GM19023 (cell line): ENCODE measurements at regions not wholly inside any gene's neighbourhood (a gene's known extent, or its start where the extent isn't known, plus 50 kb on each side); places are given as distances from the start of the nearest gene placed in this dataset.

Experiments used
- ATAC-seq: cut with Tn5 transposase; IDR thresholded peaks from one replicate; pipeline ENCODE4 v1.9.1; 2021; ENCODE audit warnings: mild to moderate bottlenecking, moderate library complexity; ENCODE audit not compliant: unreplicated experiment

DNA sequence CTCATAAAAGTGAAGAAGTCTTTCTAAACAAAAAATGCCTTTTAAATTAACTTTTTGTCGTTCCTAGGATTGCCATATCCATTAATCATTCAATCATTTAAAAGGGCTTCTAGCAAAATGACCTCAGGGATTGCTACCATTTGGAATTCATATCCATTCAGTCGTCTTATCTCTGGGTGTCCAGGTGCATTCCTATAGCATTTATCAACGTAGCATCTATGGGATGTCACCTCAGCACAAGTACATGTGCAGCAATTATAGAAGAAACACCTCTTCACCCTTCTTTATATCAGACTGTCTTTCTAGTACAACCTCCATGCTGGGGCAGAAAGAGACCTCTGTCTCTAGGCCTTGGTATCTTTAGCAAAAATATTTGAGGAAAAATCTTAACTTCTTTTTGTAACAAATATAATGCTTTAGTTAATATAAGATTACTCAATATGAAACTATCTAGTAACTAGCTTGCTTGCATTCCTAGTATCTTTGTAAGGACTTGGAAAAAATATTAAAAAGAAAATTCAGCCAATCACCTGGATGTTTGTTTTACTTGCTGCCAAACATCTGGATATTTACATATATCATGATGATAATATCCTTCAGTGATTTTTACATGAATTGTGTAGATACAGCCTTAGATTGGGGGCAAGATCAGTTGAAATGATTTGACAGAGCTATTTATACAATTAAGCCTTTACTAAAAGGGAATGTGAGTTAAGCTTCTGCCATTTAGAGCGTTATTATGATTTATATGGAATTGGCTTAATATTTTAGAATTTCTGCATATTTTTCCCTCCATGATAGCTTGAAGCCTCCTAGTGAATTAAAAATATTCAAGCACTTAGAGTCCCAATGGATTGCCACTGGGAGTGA lies 356.8 kb downstream of the HDGFL1 start:
- ATAC-seq, result no peak

DNA sequence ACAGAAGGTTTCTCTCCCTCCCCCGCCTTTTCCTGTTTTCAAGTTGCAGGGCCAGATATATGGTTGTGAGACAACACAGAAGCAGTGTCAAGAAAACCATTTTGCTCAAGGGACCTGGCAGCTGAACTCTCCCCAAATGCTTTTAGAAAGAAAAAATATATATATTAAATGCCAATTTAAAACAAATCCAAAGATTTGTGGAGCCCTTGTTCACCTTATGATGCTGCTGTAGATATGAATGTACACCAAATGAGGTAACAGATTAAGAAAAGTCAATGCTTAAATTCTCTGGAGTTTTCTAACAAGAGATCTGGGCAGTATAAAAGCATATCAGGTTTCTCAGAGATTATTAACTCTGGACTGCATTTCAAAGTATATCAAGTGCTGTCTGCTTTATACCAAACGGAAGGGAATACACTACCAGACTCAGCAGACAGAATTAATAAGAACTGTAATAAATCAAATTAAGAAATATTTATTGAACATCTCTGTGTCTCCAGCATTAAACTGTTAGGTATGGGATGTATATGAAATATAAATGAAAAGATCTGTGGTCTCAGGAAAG lies 357.5 kb downstream of the HDGFL1 start:
- no peak for ATAC-seq

- no peak for ATAC-seq
Measured at GRCh38 chr6:22928775-22929174, 359.4 kb downstream of the HDGFL1 start.

- ATAC-seq, result no peak
Measured at GRCh38 chr6:22929311-22929985, 360.1 kb downstream of the HDGFL1 start.

- ATAC-seq, result no peak
Measured at GRCh38 chr6:22940581-22941290, 371.4 kb downstream of the HDGFL1 start.

GRCh38 chr6:22942403-22942802 lies 373.0 kb downstream of the HDGFL1 start:
- no peak for ATAC-seq

DNA sequence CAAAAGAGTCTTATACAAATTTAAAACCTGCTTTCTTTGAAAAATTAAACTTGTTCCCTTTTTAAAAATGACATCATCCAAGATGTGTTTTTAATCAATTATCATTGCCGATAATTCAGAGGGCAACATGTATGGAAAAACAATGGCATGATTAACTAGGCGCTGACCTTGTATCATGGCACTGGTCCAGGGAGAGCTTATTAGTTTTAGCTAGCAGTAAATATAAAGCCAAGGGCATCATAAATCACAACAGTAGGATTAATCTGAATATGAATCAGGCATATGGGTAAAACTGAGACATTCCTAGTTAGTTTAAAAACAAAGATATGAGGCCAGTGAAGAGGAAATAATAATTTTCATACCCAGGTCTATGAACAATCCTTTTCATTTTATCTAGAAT lies 374.0 kb downstream of the HDGFL1 start:
- no peak for ATAC-seq

DNA sequence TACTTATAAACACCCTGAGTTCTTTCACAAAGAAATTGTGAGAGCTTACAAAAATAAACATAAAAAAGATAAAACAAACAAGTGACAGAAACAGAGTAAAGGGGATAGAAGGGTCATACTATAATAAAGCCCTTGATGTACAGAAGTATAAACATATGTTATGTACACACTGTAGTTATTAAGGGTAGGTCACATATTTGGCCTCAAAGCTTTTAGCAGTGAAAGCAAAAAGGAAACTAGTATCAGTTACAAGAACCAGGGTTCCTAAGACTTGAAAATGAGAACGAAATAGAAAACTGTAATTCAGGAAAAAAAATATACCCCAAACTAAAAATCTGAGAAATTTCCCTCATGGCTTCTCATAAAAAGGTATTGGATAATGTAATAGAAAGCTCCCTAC lies 380.6 kb downstream of the HDGFL1 start:
- ATAC-seq, result no peak

- ATAC-seq, result no peak
Measured at GRCh38 chr6:22952097-22952496, 382.7 kb downstream of the HDGFL1 start.

DNA sequence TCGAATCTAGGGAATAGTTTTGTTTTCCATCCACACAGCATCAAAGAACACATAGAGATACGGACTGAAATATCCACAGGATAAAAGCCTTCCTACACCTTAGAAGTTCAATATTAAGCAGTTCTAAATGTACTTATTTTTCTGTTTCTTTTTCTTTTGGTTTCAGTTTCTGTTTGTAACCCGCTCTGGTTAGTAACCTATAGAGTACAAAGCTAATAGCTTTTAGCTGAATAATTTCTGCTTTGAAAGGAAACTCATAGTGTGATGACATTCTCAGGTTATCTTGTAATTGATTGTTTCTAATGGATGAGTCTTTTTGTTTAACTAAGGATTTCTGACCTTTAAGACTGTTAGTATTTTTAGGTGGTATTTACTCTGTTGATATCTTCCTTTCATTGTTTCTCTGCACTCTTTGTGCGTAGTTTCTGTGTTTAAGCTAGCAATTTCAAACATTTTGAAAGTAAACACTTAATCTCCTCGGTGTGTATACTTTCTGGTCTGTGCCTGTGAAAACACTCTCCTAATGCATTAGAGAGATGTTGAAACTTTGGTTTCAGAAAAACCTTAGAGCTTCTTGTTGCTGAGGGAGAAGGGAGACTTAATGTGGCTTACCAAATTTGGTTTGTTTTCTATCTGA lies 385.5 kb downstream of the HDGFL1 start:
- ATAC-seq, result peak; percentile 53

DNA sequence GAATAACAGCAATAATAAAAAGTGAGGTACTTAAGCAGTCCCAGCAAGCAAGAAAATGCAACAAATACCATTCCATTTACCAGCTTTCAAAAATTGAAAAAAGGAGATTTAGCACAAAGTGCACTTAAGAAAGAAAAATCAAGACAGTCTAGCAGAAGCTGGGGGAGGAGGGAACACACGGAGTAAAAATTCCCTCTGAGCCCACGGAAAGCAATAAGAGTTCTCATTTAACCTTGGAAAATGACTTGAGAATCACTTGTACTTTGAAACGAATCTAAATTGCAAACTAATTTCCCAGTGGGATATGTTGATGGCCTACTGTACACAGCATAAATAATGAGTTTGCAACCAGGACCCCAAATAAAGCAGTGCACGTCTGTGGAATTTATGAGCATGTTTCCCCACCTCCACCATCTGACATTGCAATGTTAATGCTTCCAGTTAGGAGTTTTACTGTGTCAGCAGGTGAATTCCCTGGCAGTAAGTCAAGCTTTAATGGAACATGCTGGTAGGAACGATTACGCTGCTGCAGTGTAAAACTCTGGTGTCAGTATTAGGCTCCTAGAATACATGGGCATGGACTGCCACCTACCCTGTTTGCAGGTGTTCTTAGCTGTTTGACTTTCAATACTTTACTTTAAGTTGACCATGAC lies 386.8 kb downstream of the HDGFL1 start:
- no peak for ATAC-seq

DNA sequence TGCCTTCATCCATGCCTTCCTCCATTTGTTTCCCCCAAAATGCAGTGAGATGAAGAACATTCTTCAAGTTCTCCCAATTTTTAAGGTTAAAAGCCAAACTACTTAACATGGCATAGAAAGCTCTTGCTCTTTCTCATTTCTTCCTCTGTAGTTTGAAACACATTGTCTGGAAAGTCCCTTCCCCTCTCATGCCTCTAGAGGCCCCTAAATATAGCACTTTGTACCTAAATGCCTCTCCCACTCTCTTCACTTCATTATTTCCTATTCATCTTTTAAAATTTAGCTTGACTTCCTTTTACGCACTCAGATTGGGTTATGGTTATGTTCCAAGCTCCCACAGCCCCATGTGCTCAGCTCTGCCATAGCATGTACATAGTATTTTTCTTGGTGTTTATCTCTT lies 389.3 kb downstream of the HDGFL1 start:
- ATAC-seq, result no peak

GRCh38 chr6:22959571-22959970 lies 390.2 kb downstream of the HDGFL1 start:
- ATAC-seq, result no peak

GRCh38 chr6:22964334-22964733 lies 395.0 kb downstream of the HDGFL1 start:
- no peak for ATAC-seq

GRCh38 chr6:22965889-22966288 lies 396.5 kb downstream of the HDGFL1 start:
- ATAC-seq, result no peak

DNA sequence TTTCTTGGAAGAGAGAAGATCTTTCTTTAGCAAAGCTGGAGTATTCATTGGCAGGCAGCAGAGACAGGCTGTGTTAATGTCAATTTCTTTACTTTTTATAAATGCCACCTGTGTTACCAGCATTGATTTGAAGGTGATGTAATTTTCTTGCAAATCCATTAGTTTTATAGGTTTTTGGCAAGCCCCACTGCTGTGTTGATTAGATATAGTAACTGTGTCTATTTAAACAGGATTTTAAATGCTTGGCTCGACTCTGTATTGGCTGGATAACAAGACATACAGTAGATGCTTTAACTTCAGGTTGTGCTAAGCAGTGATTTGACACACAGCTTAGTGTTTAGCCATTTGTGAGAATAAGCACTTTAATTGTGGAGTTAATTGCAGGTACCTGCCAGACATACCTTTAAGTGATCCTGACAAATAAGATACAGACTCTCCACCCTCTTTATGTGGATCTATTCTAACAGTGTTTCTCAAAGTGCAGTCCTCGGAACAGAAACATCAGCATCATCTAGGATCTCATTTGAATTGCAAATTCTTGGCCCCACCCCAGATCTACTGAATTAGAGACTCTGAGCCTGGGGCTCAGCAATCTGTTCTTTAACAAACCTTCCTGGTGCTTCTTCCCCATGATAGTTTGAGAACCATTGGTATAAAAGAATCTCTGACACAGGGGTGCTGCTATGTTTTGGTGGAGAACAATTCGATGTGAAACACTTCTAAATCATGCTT lies 397.5 kb downstream of the HDGFL1 start:
- ATAC-seq, result no peak

DNA sequence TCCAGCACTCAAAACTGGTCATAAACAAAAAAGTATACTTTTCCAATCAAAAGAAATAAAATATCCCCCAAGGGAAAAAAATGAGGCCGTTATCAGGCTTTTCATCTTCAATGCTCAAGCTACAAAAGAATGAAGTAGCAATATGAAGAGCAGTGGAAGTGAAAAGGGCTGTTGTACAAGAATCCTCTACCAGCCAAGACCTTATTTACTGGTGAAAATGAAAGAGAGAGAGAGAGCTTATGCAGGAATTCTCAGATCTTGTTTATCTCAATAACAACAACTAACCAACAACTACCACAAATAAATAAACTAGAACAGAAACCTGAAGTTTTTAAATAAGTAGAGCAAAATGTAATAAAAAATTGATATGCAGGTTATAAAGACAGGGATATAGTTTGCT lies 400.6 kb downstream of the HDGFL1 start:
- no peak for ATAC-seq

DNA sequence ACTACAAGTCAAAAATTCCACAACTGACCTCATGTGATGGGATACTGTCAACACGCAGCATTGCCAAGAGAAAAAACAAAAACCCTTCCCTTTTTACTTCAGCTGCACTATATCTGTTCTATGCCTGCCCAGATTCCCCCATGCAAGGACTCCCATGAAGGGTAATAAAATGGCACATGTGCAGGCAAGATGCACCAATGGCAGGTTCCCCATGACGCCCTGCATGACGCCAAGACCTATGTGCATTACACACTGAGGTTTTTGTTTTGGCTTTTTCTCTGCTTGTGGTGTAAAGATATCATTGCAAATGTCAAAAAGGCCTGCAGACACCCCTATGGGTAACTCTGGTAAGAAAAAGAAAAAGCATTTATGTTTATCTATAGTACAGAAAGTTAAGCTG lies 403.4 kb downstream of the HDGFL1 start:
- no peak for ATAC-seq

DNA sequence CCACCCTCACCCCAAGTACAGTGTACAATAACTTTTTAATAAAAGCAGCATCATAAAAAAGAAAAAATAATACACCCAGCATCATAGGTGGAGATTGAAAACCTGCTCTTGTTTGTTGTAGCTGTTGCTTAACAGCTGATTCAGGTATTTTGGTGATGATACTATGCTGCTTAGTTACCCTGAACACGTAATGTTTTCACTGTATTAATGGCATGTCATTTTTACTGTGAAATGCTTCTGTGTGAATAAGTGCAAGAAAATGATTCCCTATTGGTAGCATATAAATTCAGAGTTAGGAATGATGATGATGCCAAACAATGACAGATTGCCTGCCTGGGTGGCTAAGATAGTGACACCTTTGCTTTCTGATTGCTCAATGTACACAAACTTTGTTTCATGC lies 405.7 kb downstream of the HDGFL1 start:
- no peak for ATAC-seq

DNA sequence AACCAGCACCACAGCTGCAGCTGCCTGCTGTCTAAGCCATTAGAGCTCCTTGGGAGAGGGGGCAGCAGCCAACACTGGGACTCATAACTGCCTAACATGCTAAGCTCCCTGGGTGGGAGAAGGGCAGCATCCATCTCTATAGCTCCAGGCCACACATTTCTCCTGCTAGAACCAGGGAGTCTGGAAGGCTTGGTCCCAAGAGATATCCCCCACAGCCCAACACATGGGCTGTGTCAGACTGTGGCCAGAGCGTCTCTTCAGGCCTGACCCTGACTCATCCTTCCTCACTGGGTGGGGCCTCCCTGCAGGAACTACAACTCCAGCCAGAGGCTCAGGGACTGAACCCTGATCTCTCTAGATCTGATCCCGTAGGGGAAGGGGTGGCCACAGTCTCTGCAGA lies 411.1 kb downstream of the HDGFL1 start:
- ATAC-seq, result no peak
